Activated T-helper 17 cell treated with anti-CD3 and anti-CD28 coated beads, Interleukin-2, amount 50 U/mL, for 72 hours (primary cell): ENCODE measurements at regions not wholly inside any gene's neighbourhood (a gene's known extent, or its start where the extent isn't known, plus 50 kb on each side); places are given as distances from the start of the nearest gene placed in this dataset.
"Not testable (repeated sequence)": the region's sequence is repeated elsewhere in the genome, so short reads cannot be mapped to it uniquely, and the experiment has no call there.

Experiments
- ATAC-seq: fragments of 150-1000 bp; cut with Tn5 transposase; replicated peaks from 2 replicates; pipeline ENCODE4 v1.10.0; 2021; ENCODE audit warnings: mild to moderate bottlenecking, moderate library complexity
- H3K27ac Mint-ChIP-seq: one replicate; pipeline ENCODE4 v1.8.0; 2022; ENCODE audit warnings: mixed read lengths
- H3K27me3 Mint-ChIP-seq: one replicate; pipeline ENCODE4 v1.8.0; 2022; ENCODE audit warnings: mixed read lengths
- H3K36me3 Mint-ChIP-seq: one replicate; pipeline ENCODE4 v1.8.0; 2022; ENCODE audit warnings: low read depth, mild to moderate bottlenecking, mixed read lengths
- H3K4me1 Mint-ChIP-seq: one replicate; pipeline ENCODE4 v1.8.0; 2022; ENCODE audit warnings: mixed read lengths
- H3K4me3 Mint-ChIP-seq: one replicate; pipeline ENCODE4 v1.8.0; 2022; ENCODE audit warnings: mild to moderate bottlenecking, mixed read lengths
- H3K9me3 Mint-ChIP-seq: one replicate; pipeline ENCODE4 v1.8.0; 2022; ENCODE audit warnings: mixed read lengths

GRCh38 chr19:27876976-27877512 is 1335.9 kb downstream of the UQCRFS1 start:
- ATAC-seq = no peak
- H3K4me3 Mint-ChIP-seq = no peak overlapping the region
- no peaks in the 10 kb centered on the region for H3K27me3 Mint-ChIP-seq
- H3K4me1 Mint-ChIP-seq = no peaks in the 10 kb centered on the region
- H3K27ac Mint-ChIP-seq = no peak overlapping the region
- peaks cover 18% of the 10 kb centered on the region for H3K9me3 Mint-ChIP-seq
- no peaks in the 10 kb centered on the region for H3K36me3 Mint-ChIP-seq

GRCh38 chr19:27876489-27876888 is 1336.5 kb downstream of the UQCRFS1 start:
- no peak overlapping the region for H3K27ac Mint-ChIP-seq
- peaks cover 18% of the 10 kb centered on the region for H3K9me3 Mint-ChIP-seq
- ATAC-seq = no peak
- H3K4me1 Mint-ChIP-seq = no peaks in the 10 kb centered on the region
- no peak overlapping the region for H3K4me3 Mint-ChIP-seq
- H3K36me3 Mint-ChIP-seq = no peaks in the 10 kb centered on the region
- no peaks in the 10 kb centered on the region for H3K27me3 Mint-ChIP-seq

- Mint-ChIP-seq H3K36me3 (no peaks in the 10 kb centered on the region), H3K27me3 (no peaks in the 10 kb centered on the region), H3K4me1 (no peaks in the 10 kb centered on the region), H3K27ac (no peak overlapping the region), H3K9me3 (peaks cover 7% of the 10 kb centered on the region), H3K4me3 (no peak overlapping the region)
- ATAC-seq = no peak
These were observed 1340.6 kb downstream of the UQCRFS1 start for GRCh38 chr19:27872370-27872769.

GRCh38 chr19:27870293-27870692 is 1342.7 kb downstream of the UQCRFS1 start:
- Mint-ChIP-seq H3K9me3 (peaks cover 14% of the 10 kb centered on the region), H3K27me3 (no peaks in the 10 kb centered on the region), H3K4me1 (no peaks in the 10 kb centered on the region), H3K36me3 (no peaks in the 10 kb centered on the region), H3K4me3 (no peak overlapping the region), H3K27ac (no peak overlapping the region)
- ATAC-seq = no peak

GRCh38 chr19:27868007-27868406 is 1344.9 kb downstream of the UQCRFS1 start:
- Mint-ChIP-seq H3K27me3 (no peaks in the 10 kb centered on the region), H3K4me1 (no peaks in the 10 kb centered on the region)

GRCh38 chr19:27865927-27866777 is 1346.8 kb downstream of the UQCRFS1 start:
- Mint-ChIP-seq H3K9me3 (peaks cover 19% of the 10 kb centered on the region), H3K36me3 (no peaks in the 10 kb centered on the region), H3K27me3 (no peaks in the 10 kb centered on the region), H3K27ac (no peak overlapping the region), H3K4me1 (no peaks in the 10 kb centered on the region), H3K4me3 (no peak overlapping the region)
- ATAC-seq = no peak

More at GRCh38 chr19:27868007-27868406, 1344.9 kb downstream of the UQCRFS1 start:
- Mint-ChIP-seq H3K9me3 (peaks cover 10% of the 10 kb centered on the region), H3K27ac (no peak overlapping the region), H3K36me3 (no peaks in the 10 kb centered on the region), H3K4me3 (no peak overlapping the region)
- no peak for ATAC-seq

- Mint-ChIP-seq H3K27ac (no peak overlapping the region), H3K4me3 (no peak overlapping the region), H3K27me3 (no peaks in the 10 kb centered on the region), H3K36me3 (no peaks in the 10 kb centered on the region), H3K9me3 (peaks cover 47% of the 10 kb centered on the region), H3K4me1 (no peaks in the 10 kb centered on the region)
- ATAC-seq = no peak
These were observed 1351.5 kb downstream of the UQCRFS1 start for GRCh38 chr19:27861411-27861975.

GRCh38 chr19:27860309-27860934 is 1352.5 kb downstream of the UQCRFS1 start:
- ATAC-seq = no peak
- H3K4me1 Mint-ChIP-seq = no peaks in the 10 kb centered on the region
- peaks cover 42% of the 10 kb centered on the region for H3K9me3 Mint-ChIP-seq
- H3K4me3 Mint-ChIP-seq = no peak overlapping the region
- H3K27me3 Mint-ChIP-seq = no peaks in the 10 kb centered on the region
- H3K27ac Mint-ChIP-seq = no peak overlapping the region
- H3K36me3 Mint-ChIP-seq = no peaks in the 10 kb centered on the region

GRCh38 chr19:27859689-27860088 is 1353.3 kb downstream of the UQCRFS1 start:
- ATAC-seq = no peak
- Mint-ChIP-seq H3K9me3 (peaks cover 47% of the 10 kb centered on the region), H3K27ac (no peak overlapping the region), H3K4me3 (no peak overlapping the region), H3K36me3 (no peaks in the 10 kb centered on the region), H3K27me3 (no peaks in the 10 kb centered on the region), H3K4me1 (no peaks in the 10 kb centered on the region)

GRCh38 chr19:27858981-27859581 is 1353.9 kb downstream of the UQCRFS1 start:
- Mint-ChIP-seq H3K4me3 (no peak overlapping the region), H3K27me3 (no peaks in the 10 kb centered on the region), H3K27ac (no peak overlapping the region), H3K4me1 (no peaks in the 10 kb centered on the region), H3K9me3 (peaks cover 50% of the 10 kb centered on the region), H3K36me3 (no peaks in the 10 kb centered on the region)
- no peak for ATAC-seq

GRCh38 chr19:27852931-27853330 is 1360.0 kb downstream of the UQCRFS1 start:
- not testable (repeated sequence) for H3K4me1 Mint-ChIP-seq, H3K36me3 Mint-ChIP-seq, H3K27ac Mint-ChIP-seq, ATAC-seq, H3K4me3 Mint-ChIP-seq, H3K27me3 Mint-ChIP-seq
- peaks cover 33% of the 10 kb centered on the region for H3K9me3 Mint-ChIP-seq

GRCh38 chr19:27851543-27852060 is 1361.3 kb downstream of the UQCRFS1 start:
- Mint-ChIP-seq H3K4me1 (no peaks in the 10 kb centered on the region), H3K9me3 (peaks cover 40% of the 10 kb centered on the region), H3K36me3 (no peaks in the 10 kb centered on the region), H3K27ac (no peak overlapping the region), H3K27me3 (no peaks in the 10 kb centered on the region), H3K4me3 (no peak overlapping the region)
- no peak for ATAC-seq

- H3K36me3 Mint-ChIP-seq = no peaks in the 10 kb centered on the region
- no peak overlapping the region for H3K27ac Mint-ChIP-seq
- H3K27me3 Mint-ChIP-seq = no peaks in the 10 kb centered on the region
- peaks cover 44% of the 10 kb centered on the region for H3K9me3 Mint-ChIP-seq
- H3K4me3 Mint-ChIP-seq = no peak overlapping the region
- no peaks in the 10 kb centered on the region for H3K4me1 Mint-ChIP-seq
- ATAC-seq = no peak
These were observed 1361.9 kb downstream of the UQCRFS1 start for GRCh38 chr19:27851002-27851481.

GRCh38 chr19:27846944-27847343 is 1366.0 kb downstream of the UQCRFS1 start:
- Mint-ChIP-seq H3K9me3 (peaks cover 56% of the 10 kb centered on the region), H3K4me1 (no peaks in the 10 kb centered on the region), H3K27me3 (no peaks in the 10 kb centered on the region), H3K4me3 (no peak overlapping the region), H3K27ac (no peak overlapping the region), H3K36me3 (no peaks in the 10 kb centered on the region)
- ATAC-seq = no peak
